GM23338 (cell line): ENCODE measurements at regions not wholly inside any gene's neighbourhood (a gene's known extent, or its start where the extent isn't known, plus 50 kb on each side); places are given as distances from the start of the nearest gene placed in this dataset.

Source experiments
- POLR2AphosphoS5 ChIP-seq: IDR thresholded peaks from 2 replicates; pipeline ENCODE4 v1.6.1; 2016; ENCODE audit warnings: antibody characterized with exemption, low read depth
- TF ChIP-seq, protein P1 (sequence below), 2 experiments: fragments of 200-600 bp in 1 of 2; sonication (generic) in 1 of 2; conservative IDR thresholded peaks; 2 replicates each; pipeline versions ENCODE4 v1.5.1 to v1.6.1; 2016 to 2017; ENCODE audit warnings: antibody characterized with exemption in 2 of 2, low read depth in 2 of 2, mild to moderate bottlenecking in 2 of 2, moderate library complexity in 1 of 2

DNA sequence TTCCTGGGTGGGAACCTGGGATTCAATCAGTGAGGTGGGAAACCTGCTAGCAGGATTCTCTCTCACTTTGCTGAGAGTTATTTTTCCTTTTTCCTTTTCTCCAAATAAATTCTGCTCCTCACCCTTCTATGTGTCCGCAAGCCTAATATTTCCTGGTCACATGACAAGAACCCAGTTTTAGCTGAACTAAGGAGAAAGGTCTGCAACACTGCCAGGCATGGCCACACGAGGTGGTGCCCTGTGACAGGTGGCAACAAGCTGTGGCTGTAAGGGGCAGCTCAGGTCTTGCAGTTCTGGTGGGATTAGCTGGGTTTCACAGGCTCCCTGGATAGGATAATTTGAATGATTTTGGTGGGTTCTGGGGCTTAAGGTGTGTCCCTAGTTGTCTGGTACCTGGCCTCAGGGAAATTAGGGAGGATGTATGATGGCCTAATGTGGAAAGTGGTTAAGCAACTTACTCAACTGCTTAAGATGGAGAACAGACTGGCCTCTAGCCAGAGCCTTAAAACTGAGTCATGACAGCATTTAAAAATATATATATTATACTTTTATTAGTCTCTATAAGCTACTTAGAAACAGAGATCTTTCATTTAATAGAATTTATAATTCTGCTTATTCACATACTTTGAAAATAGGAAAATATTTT is 215.0 kb downstream of the IL15 start:
- TF ChIP-seq, protein P1, sequence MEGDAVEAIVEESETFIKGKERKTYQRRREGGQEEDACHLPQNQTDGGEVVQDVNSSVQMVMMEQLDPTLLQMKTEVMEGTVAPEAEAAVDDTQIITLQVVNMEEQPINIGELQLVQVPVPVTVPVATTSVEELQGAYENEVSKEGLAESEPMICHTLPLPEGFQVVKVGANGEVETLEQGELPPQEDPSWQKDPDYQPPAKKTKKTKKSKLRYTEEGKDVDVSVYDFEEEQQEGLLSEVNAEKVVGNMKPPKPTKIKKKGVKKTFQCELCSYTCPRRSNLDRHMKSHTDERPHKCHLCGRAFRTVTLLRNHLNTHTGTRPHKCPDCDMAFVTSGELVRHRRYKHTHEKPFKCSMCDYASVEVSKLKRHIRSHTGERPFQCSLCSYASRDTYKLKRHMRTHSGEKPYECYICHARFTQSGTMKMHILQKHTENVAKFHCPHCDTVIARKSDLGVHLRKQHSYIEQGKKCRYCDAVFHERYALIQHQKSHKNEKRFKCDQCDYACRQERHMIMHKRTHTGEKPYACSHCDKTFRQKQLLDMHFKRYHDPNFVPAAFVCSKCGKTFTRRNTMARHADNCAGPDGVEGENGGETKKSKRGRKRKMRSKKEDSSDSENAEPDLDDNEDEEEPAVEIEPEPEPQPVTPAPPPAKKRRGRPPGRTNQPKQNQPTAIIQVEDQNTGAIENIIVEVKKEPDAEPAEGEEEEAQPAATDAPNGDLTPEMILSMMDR (conservative IDR thresholded peaks at IDR 0.05; ENCODE audit: low read depth in 2 of 2) = no peak
- no peak for TF ChIP-seq POLR2AphosphoS5
